Chondrocyte (in vitro differentiated cells): ENCODE measurements at regions not wholly inside any gene's neighbourhood (a gene's known extent, or its start where the extent isn't known, plus 50 kb on each side); places are given as distances from the start of the nearest gene placed in this dataset.

Experiments
- DNase-seq: peaks from one replicate; pipeline ENCODE4 v3.0.0; 2021; ENCODE audit warnings: mixed read lengths, low spot score
- H3K27ac Mint-ChIP-seq: one replicate; pipeline ENCODE4 v1.8.0; 2021; ENCODE audit warnings: mild to moderate bottlenecking, moderate library complexity, mixed read lengths; ENCODE audit not compliant: unreplicated experiment
- H3K27me3 Mint-ChIP-seq: 2 replicates; pipeline ENCODE4 v1.8.0; 2021; ENCODE audit warnings: low read depth, mixed read lengths
- H3K36me3 Mint-ChIP-seq: 2 replicates; pipeline ENCODE4 v1.8.0; 2021; ENCODE audit warnings: low read depth, mixed read lengths
- H3K4me1 Mint-ChIP-seq: 2 replicates; pipeline ENCODE4 v1.8.0; 2021; ENCODE audit warnings: low read depth, mild to moderate bottlenecking, mixed read lengths
- H3K4me3 Mint-ChIP-seq: one replicate; pipeline ENCODE4 v1.8.0; 2021; ENCODE audit warnings: mild to moderate bottlenecking, moderate library complexity, mixed read lengths; ENCODE audit not compliant: unreplicated experiment
- H3K9me3 Mint-ChIP-seq: 2 replicates; pipeline ENCODE4 v1.8.0; 2021; ENCODE audit warnings: low read depth, mixed read lengths
- TF ChIP-seq, protein P1 (sequence below): fragments of 200-600 bp; sonication (generic); IDR thresholded peaks from 2 replicates; pipeline ENCODE4 v1.5.0; 2021; ENCODE audit warnings: antibody characterized with exemption, mild to moderate bottlenecking, moderate library complexity

DNA sequence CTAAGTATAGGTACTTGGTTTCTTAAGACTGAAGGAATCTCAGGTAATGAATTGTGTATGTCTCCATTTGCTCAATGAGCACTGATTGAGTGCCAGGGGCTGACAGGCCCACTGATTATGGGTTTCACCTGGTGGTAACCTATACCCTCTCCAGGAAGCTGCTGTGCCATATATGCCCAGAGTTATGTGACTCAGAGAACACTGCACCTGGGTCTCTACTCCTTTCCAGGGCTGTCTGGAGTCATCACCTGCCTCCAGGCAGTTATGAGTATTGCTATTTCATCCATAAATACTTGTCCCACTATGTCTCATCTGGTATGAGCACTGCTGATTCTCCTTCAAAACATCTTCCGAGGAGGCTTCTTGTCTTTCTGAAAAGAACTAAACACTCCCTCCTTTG lies 692.9 kb downstream of the BCL11B start:
- no peaks in the 10 kb centered on the region for H3K4me1 Mint-ChIP-seq
- TF ChIP-seq, protein P1, sequence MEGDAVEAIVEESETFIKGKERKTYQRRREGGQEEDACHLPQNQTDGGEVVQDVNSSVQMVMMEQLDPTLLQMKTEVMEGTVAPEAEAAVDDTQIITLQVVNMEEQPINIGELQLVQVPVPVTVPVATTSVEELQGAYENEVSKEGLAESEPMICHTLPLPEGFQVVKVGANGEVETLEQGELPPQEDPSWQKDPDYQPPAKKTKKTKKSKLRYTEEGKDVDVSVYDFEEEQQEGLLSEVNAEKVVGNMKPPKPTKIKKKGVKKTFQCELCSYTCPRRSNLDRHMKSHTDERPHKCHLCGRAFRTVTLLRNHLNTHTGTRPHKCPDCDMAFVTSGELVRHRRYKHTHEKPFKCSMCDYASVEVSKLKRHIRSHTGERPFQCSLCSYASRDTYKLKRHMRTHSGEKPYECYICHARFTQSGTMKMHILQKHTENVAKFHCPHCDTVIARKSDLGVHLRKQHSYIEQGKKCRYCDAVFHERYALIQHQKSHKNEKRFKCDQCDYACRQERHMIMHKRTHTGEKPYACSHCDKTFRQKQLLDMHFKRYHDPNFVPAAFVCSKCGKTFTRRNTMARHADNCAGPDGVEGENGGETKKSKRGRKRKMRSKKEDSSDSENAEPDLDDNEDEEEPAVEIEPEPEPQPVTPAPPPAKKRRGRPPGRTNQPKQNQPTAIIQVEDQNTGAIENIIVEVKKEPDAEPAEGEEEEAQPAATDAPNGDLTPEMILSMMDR, result no peak
- H3K27ac Mint-ChIP-seq, result no peak overlapping the region
- peaks cover 2% of the 10 kb centered on the region for H3K27me3 Mint-ChIP-seq
- no peak overlapping the region for H3K4me3 Mint-ChIP-seq
- H3K9me3 Mint-ChIP-seq, result no peaks in the 10 kb centered on the region
- DNase-seq, result no peak
- H3K36me3 Mint-ChIP-seq, result peaks cover 1% of the 10 kb centered on the region

DNA sequence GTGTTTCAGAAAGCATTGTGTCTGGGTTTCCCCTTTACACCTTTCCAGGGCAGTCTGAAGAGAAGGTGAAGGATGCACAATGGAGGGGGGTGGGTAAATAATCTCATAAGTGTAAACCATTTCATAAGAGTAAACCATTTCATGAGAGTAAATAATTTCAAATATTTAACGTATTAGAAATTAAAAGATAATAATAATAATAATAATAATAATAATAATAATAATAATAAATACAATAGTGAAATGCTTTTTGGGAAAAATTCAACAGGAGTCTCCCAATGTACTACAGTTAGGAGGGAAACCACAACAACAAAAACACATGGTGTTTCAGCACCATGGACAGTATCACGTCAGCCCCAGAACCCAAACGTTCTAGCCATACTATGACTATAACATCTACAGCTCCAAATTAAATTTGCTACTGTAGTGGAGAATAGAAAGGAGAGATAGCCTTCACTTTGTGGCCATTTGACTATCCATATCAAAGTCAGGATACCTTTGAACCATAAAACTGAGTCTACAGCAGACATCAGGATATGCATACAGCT lies 691.8 kb downstream of the BCL11B start:
- no peak overlapping the region for H3K27ac Mint-ChIP-seq
- H3K27me3 Mint-ChIP-seq, result no peaks in the 10 kb centered on the region
- TF ChIP-seq, protein P1, result no peak
- H3K4me1 Mint-ChIP-seq, result no peaks in the 10 kb centered on the region
- H3K9me3 Mint-ChIP-seq, result no peaks in the 10 kb centered on the region
- H3K4me3 Mint-ChIP-seq, result no peak overlapping the region
- no peaks in the 10 kb centered on the region for H3K36me3 Mint-ChIP-seq
- no peak for DNase-seq

DNA sequence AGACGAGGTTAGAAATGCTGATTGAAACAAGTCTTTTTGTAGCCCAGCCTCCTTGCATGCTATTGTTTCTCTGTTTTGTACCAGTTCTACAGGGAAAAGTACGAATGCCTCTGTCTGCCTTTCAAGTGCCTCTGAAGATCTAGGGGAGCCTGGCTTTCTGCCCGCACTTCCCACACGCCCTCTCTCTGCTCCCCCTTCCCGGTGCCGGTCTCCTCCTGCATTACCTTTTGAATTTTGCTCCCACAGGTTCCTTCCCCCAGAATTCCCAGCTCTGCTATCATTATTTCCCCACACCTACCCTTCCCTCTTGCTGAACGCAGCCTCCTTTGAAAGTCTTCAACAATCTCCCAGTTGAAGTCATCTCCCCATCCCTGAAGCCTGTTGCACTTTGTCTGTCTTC lies 689.7 kb downstream of the BCL11B start:
- H3K27me3 Mint-ChIP-seq, result no peaks in the 10 kb centered on the region
- no peaks in the 10 kb centered on the region for H3K9me3 Mint-ChIP-seq
- H3K4me3 Mint-ChIP-seq, result no peak overlapping the region
- DNase-seq, result no peak
- no peak overlapping the region for H3K27ac Mint-ChIP-seq
- no peaks in the 10 kb centered on the region for H3K4me1 Mint-ChIP-seq
- H3K36me3 Mint-ChIP-seq, result no peaks in the 10 kb centered on the region
- TF ChIP-seq, protein P1, result no peak

DNA sequence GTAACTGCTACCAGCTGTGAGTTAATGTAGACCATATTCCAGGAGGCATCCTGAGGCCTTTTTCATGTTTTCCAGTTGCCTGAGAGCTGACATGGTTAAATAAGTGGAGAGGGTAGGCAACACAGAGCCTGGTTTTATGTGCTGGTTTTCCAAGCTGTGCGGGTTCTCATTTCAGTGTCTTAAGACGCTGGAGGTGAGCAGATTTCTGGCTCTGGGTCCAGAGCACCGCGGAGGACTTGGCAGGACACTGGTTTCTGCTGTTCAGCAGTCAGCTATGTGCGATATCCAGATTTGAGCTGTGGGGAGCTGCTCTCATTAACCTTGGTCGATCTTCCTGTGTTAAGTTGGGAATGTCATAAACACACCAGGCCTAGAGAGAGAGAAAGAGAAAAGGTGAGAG lies 680.8 kb downstream of the BCL11B start:
- H3K27me3 Mint-ChIP-seq, result peaks cover 10% of the 10 kb centered on the region

DNA sequence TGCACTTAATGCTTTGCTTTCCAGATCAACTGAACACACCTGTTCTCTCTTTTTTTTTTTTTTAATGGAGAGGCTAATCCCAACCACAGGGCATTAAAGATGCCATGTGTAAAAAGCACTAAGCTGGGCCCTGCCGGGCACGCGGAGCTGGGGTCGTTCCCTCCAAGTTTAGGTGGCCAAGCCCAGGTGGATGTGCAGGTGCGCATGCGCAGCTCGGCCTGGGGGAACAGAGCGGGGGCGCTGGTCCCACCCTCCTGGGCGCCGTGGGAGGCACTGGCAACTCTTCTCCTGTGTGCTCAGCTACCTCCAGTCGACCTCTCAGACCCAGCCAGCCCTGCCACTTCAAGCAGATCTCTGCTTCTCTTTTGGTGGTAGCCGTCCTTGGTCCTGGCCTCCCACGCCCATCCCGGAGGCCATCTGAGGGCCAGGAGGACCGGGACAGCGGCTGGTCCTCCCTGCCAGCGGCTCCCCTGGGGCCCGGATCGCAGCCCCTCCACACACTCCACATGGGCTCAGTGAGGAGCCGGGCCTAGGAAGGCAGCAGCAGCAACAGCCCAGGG lies 679.3 kb downstream of the BCL11B start:
- Mint-ChIP-seq H3K36me3 (no peaks in the 10 kb centered on the region), H3K27me3 (peaks cover 10% of the 10 kb centered on the region), H3K4me3 (no peak overlapping the region), H3K4me1 (no peaks in the 10 kb centered on the region), H3K9me3 (peaks cover 7% of the 10 kb centered on the region), H3K27ac (no peak overlapping the region)
- TF ChIP-seq, protein P1, result no peak
- no peak for DNase-seq

More for the DNA sequence above, 680.8 kb downstream of the BCL11B start:
- Mint-ChIP-seq H3K9me3 (no peaks in the 10 kb centered on the region), H3K4me3 (no peak overlapping the region), H3K27ac (no peak overlapping the region), H3K36me3 (no peaks in the 10 kb centered on the region), H3K4me1 (no peaks in the 10 kb centered on the region)
- no peak for DNase-seq
- TF ChIP-seq, protein P1, result no peak
